HG03159 (cell line): ENCODE measurements at regions not wholly inside any gene's neighbourhood (a gene's known extent, or its start where the extent isn't known, plus 50 kb on each side); places are given as distances from the start of the nearest gene placed in this dataset.
A peak's percentile ranks its signal among the peaks of the same experiment; 100 is the strongest.
"Not testable (repeated sequence)": the region's sequence is repeated elsewhere in the genome, so short reads cannot be mapped to it uniquely, and the experiment has no call there.

Experiments used
- ATAC-seq: cut with Tn5 transposase; IDR thresholded peaks from one replicate; pipeline ENCODE4 v1.9.1; 2021; ENCODE audit warnings: mild to moderate bottlenecking, moderate library complexity; ENCODE audit not compliant: unreplicated experiment

DNA sequence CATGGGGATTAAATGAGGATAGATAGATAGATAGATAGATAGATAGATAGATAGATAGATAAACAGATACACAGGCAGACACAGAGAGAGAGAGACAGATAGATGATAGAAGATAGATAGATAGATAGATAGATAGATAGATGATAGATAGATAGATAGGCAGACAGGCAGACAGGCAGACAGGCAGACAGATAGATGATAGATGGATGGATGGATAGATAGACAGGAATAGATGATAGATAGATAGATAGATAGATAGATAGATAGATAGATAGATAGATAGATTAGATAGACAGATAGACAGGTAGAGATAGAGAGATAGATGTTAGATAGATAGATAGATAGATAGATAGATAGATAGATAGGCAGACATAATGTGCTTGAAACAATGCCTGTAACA is 137.3 kb downstream of the MED10 start:
- not testable (repeated sequence) for ATAC-seq

DNA sequence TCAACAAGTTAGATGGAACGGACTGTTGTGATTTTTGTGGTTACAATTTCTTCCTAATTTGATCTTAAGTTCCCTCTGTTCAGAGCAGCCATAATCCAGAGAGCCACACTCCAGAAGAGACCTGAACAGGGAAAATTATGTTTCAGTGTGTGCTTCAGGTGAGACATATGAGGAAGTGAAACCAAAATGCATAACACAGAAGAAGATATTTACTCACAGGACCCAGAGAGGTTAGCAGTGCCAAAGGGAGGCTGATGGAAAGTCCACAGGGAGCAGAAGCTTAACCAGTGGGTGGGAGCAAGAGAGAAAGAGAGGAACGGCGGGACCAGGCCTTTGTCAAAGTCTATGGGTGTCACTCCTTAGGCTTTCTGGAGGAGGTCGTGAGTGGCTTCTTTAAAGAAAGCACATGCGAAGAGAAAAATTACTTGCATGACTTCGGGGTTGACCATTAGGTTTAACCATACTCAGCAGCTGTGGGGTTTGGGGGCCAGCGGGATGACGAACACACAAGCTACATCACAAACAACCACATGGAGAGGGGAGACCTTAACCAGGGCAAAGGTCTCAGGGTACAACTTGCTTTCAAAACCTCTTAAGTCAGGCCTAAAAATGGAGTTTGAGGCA is 141.4 kb downstream of the MED10 start:
- ATAC-seq = peak; percentile 92

DNA sequence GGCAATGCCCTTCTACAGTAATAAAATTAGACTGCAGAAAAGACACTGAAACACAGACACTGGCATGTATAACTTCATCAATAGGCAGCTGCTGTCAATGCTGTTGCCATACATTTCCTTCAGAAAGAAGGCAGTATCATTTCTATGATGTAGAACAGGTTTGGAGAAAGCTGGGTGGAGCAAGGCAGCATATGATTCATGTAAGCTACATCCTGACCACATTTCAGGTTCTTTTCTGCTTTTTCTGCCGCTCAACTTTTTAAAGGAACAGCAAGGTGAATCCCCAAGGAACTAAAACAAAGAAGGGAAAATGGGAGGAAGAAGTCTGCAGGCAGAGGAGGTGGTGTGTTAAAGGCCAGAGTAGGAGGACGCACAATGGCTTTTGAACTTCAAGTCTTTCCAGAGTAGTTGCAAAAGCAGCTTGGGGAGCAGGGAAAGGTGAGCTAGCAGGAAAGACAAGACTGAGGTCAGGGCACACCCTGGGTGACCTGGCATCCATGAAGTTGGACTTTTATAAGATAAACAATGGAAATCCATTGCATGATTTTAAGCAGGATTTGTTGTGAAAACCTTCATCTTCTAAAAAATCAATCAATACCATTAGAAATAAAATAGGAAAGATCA is 142.1 kb downstream of the MED10 start:
- ATAC-seq = no peak

DNA sequence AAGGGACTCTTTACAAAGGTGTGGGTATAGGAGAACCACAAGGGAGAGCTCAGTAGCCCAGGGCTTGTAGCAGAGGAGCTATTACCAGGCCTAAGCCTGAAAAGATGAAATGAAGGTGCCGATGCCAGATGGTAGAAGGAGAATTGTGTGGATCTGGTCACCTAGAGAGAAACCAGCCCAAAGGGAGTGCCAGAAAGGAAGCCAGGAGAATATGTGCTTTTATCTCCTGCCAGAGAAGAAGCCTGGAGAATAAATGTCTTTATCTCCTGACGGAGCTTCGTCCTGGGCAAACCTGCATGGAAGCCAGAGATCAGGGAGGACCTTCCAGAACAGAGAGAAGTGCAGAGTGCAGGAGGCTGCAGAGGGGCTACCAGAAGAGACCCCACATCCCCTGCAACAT is 142.6 kb downstream of the MED10 start:
- no peak for ATAC-seq

DNA sequence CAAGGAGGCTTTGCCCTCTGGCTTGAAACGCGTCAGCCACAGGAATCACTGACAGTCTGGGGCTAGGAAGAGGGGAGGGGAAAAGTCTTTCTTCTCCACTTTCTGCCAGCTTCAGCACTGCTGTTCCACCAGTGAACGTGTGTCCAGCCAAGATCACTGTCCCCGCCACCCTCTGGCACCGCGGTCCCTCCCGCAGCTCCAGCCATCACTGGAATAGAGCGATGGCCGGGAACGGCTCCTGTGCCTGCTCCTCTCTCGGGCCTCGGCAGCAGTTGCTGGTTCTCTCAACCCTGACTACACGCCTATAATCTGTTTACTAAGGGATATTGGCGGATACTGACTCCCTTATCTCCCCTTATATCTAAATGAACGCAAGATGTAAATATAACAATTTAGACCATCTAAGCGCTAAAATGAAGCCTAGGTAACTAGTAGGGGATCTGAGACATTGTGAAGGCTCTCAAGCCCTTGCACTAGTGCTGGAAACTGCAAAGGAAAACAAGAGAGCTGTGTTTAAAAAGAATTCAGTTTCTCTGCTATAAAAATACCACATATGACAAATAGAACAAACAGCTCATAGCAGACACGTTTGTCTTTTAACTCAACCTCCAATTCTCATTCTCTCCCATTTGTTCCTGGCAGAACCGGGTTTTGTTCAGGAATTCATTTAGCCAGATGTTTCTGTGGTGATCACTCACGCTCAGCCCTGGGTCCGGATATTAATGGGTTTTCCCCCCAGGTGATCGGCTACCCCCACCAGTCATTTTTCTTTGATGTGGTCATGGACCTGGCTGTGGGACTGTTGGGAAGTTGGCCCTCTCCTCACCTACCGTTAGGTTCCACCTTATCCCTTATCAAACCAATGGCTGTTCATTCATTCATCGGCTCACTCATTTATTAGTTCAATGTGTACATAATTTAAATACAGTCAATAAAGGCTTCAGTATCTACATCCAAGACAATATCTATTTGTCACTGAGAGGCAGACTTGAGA is 149.8 kb downstream of the MED10 start:
- no peak for ATAC-seq

DNA sequence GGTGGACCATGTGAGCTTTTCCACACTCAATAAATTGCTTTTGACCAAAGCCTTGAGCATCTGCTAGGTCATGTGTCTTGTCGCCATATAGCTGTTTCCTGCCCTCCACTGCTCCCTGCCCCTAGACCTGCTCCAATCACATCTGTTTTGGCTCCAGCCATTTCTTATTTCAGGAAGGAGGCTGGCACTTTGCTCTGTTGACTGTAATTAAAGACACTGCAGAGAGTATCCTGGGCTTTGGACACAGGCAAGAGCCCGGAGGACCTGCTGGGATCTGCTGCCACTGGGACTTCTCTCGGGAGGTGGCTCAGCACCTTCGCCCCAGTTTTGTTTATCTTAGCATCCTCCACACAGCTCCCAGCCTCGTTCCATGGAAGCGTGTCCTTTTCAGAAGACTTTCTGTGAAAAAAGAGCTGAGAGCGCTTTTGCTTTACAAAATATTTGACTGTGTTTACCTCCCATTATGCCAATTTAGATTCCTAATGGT is 153.2 kb downstream of the MED10 start:
- ATAC-seq = no peak

DNA sequence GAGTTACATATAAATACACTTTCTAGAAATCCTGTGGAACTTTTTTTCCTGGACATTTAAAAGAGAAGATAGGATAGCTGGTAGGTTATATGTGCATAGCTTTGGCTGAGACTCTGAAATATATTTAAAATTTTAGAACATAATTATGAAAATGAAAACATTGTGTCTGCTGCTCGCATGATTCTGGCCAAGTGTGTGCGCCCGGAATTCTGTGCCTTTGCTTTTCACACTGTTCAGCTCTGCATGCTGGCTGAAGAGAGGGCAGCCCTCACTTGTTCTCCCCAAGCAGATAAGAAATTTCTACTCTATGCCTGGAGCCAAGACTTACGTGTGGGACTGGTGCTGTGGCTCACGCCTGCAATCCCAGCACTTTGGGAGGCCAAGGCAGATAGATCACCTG is 153.9 kb downstream of the MED10 start:
- ATAC-seq = no peak

DNA sequence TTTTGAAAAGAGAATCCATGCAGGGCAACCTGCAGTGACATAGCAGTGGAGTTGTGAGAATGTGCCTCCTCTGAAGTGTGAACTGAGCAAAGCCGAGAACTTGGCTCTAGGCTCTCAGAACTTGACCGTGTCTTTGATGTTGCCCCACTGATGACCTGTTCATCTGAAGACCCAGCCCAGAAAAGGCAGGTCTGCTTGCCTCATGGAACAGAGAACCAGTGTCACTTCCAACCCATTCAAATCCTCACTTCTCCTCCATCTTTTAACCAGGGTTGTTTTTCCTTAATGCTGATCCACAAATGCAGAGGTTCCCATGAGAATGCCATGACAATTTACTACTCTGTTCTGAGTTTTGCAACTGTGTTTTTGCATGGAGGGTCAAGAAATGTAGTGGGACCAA is 155.4 kb downstream of the MED10 start:
- no peak for ATAC-seq

DNA sequence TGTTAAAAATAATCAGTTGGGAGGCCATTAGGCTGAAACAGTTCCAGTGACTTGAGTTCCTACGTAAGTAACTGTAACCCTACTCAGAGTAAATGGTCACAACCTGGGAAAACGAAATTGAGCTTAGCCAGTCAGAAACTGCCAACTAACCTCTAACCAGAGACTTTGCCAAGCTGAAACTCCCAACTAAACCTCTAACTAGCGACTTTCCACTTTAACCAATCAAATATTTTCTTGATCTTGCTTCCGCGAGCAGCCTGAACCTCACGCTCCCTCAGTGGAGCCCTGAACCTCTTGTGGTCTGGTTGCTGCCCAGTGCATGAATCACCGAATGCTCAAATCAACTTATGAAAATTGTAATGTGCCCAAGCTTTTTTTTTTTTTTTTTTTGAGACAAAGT is 156.2 kb downstream of the MED10 start:
- no peak for ATAC-seq

DNA sequence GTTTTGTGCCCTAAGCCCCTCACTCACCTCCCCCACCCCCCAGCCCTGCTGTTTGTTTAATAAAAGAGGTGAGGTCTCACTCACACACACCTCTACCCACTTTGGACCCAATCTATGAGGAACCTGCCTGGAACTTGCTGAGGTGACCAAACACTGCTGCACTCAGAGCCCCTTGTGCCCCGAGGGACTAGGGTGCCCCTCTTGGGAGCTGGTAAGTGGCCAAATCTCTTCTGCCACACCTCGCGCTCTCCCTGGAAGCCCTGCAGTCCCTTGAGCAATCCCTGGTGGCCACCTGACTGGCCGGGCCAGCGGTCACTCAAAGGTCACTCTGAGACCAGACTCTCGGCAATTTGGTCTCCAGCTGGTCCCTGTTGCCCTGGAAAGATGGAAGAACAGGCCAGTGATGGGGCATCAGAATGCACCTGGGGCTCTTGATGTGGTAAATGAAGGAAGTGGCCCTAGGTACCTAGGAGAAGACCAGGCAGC is 157.2 kb downstream of the MED10 start:
- no peak for ATAC-seq

DNA sequence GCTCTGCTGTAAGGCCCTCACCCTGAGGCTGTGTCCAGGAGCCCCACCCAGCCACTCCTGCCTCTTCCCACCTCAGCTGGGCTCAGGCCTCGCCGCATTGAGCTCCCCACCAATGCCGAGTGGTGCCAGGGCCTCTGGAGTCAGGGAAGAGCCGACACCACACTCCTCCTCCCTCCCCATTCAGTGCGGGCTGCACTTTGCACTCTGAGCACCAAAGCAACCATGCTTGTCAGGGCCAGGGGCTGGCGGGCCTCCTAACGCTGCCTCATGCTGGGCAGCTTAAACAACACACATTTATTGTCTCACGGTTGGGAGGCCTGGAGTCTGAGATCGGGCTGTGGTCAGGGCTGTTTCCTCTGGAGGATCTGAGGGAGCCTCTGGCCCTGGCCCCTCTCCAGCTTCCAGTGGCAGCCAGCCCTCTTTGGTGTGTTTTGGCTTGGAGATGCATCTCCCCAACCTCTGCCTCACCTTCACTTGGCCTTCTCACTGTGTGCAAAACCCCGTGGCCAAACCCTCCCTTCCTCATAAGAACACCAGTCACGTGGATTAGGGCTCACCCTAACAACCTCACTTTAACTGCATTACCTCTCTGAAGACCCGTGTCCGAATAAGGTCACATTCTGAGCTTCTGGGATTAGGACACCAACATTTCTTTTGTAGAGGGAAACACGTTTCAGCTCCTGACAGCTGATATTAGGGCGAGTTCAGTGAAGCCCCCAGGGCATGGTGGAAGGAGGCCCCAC is 157.8 kb downstream of the MED10 start:
- no peak for ATAC-seq

DNA sequence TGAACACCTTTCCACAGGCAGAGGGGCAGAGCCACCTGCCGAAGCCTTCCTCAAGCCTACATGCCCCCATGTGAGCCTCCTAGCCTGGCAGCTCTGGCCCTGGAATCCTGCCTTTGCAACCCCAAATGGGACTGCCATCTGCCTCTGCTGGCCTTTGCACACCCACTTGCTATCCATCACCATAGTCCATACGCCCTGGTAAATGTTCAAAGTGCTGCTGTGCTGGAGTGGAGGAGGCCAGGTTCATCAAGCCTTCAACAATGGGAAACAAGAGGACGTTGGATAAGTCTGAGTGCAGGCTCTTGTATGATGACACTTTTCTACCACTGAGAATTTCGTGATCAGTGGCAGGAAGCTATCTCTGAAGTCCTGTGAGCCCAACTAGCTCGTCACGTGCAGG is 159.8 kb downstream of the MED10 start:
- ATAC-seq = no peak

DNA sequence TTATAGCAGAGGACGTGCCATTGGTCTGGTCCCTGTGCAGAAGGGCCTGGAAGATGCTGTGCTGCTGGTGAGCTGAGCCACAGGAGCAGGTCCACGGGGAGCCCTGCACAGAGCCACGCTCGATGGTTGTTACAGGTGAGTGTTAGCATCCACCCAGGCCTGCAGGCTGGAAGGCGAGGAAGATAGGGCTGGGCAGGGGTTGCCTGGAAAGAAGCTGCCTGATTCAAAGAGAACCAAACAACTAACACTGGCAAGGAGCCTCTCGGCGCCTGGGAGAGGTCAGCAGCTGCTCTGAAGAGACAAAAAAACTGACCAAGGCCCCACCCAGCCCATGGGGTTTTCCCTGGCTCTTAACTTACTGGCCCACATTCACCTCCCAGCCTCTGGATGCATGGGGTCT is 160.2 kb downstream of the MED10 start:
- no peak for ATAC-seq

DNA sequence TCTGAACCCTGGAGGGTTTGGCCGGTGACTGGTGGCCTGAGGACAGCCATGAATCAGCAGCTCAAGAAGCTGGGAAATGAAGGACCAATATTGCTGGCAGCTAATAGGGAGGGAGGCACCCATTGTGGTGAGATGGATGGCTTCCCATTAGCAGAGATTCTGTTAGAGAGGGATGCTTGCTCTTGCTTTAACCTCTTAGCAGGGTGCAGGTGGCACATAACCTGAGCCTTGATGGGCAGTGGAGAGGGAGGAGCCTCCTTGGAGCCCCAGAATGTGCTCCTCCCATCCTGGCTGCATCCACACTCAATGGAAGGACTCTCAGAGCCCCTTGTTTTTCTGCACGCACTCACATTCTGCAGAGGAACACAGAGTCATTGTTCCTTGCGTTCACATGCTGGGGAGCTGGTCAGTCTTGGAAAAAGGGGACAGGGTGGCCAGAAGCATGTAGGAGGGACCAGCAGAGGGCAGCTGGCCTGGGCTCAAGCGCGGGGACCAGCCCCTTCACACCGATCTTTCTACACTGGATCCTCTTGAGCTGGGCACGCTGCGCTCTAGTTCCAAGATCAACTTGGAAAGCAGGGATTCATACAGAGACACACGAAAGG is 161.8 kb downstream of the MED10 start:
- no peak for ATAC-seq

DNA sequence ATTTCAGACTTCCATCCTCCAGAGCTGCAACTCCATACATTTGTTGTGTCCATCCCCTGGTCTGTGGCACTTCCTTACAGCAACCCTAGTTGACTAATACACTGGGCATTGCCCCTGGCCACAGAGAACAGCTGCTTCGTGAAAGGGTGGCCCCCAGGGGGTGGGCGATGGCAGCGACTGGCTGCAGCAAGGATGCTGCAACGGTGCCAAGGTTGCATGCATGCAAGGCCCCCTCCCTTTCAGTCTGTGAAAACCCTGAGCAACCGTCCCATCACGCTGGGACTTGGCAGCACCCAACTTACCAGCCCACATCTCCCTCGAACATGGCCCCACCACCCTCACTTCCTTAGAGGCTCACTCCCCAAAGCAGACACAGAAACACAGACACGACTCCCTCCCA is 162.5 kb downstream of the MED10 start:
- no peak for ATAC-seq

DNA sequence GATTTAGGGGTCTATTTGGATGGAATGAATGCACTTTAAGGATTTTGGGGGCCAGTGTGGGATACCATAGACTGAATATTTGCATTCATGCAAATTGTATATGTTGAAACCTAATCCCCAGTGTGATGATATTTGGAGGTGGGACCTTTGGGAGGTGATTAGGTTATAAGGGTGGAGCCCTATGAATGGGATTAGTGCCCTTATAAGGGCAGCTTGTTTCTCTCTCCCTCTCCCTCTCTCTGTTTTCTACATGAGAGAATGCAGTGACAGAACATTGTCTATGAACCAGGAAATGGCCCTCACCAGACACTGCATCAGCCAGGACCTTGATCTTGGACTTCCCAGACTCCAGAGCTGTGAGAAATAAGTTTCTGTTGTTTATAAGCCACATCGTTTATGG is 166.1 kb downstream of the MED10 start:
- ATAC-seq = no peak

DNA sequence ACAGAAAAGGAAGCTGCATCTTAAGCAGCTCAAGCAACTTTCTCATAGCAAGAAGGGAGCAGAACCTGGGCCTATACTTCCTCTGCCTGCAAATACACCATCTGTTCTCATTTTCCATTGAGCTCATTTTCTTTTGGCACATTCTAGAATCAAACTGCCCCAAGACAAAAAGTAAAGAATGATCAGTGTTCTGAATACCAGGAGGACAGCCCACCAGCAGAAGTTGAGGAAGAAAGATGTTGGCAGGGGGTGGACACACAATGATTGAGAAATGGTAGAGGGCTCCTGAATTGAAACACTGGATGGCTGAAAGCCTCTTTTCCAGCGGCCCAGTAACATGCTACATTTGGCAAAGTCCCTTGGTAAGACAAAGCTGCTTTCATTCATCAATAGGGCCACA is 171.8 kb downstream of the MED10 start:
- no peak for ATAC-seq

DNA sequence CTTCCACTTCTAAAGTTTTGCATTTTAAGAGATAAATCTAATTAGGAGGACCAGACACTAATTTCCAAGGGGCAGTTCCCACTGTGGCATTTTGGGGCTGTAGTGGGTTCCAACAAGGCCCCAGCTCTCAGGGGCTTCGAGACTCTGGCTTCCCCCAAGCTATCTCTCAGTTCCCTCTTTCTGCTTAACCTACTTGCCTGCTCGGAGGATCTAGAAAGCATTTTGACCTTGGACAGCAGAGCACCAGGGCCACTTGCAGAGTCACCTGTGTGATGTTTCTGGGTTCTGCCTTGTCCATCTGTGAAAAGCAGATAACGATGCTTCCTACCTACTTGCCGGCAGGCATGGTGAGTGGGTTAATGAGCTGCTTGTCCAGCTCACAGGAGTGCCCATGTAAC is 175.4 kb downstream of the MED10 start:
- peak; percentile 37 for ATAC-seq

DNA sequence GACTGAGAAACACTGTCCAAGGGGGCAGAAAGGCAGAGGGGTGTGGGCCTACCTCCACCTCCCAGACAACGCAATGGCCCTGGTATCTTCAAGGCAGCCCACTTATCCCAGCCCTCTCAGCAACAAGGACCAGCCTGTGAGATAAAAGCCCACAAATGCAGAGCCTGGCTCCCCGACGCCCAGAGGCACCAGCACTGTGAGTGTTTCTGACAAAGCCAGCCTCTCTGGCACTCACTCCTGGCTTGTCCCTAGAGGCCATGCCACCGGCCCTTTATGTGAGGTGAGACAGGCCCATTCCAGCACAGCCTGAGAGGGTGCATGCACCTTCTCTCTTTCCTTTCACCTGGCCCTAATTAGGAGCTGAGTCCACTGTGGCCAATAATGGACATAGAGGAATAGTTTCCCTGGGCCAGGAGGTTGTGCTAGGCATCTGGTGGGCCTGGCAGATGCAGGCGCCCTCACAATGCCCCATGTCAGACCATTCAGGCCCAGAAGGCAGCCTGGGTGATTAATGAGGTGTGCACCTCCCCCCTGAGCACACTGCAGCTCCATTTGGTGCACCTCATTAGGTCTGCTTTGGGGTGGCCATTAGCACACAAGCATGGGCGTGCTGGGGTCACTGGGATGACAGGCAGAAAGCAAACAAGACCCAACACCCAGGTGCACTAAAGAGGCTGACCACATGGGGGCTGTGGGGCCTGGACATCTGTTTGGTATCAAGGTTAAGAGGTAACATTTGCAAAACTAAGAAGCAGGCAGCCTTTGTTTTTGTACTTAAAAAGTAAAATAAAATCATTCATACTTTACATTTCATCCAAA is 176.0 kb downstream of the MED10 start:
- ATAC-seq = peak; percentile 52

DNA sequence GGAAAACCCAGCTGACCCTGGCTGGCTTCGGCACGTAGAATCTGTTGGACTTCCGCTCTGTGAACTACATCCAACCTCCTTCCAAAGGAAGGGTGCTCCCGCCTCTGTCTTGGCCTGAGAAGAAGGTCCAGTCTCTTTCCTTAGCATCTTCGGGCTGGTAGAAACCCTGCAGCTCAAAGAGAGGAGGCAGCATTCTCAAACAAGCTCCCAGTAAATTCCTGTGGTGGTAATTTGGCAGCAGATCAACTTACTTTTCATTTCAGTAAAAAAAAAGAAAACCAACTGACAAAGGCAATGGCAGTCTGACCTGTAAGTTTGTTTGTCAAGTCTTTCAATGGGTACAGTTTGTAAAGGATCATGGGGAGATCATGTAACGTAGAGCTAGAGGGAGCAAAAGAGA is 176.7 kb downstream of the MED10 start:
- ATAC-seq = no peak
